H1 (cell line): ENCODE measurements at regions not wholly inside any gene's neighbourhood (a gene's known extent, or its start where the extent isn't known, plus 50 kb on each side); places are given as distances from the start of the nearest gene placed in this dataset.

Experiments
- CTCF ChIA-PET: fragments of 300-600 bp; sonication (Branson Sonifier 250); formaldehyde crosslinking; loops from one replicate; lab custom pipeline; 2021; ENCODE audit not compliant: partially characterized antibody; lab: Charles Lee
- POLR2A ChIA-PET: fragments of 300-600 bp; sonication (Branson Sonifier 250); formaldehyde crosslinking; loops from one replicate; lab custom pipeline; 2021; ENCODE audit warnings: inconsistent platforms; ENCODE audit not compliant: partially characterized antibody; lab: Charles Lee
- DNase-seq, 2 experiments: peaks; one replicate each; pipeline versions ENCODE4 v3.0.0 to v3.0.0-alpha.2; 2010 to 2022; ENCODE audit warnings: low spot score in 2 of 2, low read depth in 1 of 2, mixed read lengths in 1 of 2
- FAIRE-seq: peaks from 2 replicates; lab custom pipeline; 2011; peaks lifted over from hg19 to GRCh38; lab: Jason Lieb, UNC
- H2AFZ ChIP-seq: 2 replicates; pipeline ENCODE4 v1.8.1; 2012; ENCODE audit warnings: low read length, inconsistent platforms
- H2AK5ac ChIP-seq: 2 replicates; pipeline ENCODE4 v1.6.1; 2013; ENCODE audit warnings: low read depth, low read length
- H2BK120ac ChIP-seq: replicated peaks from 2 replicates; pipeline ENCODE3; 2013; ENCODE audit warnings: low read depth, low read length, inconsistent platforms
- H2BK12ac ChIP-seq: 2 replicates; pipeline ENCODE4 v1.6.1; 2013; ENCODE audit warnings: low read depth, low read length
- H2BK15ac ChIP-seq: 2 replicates; pipeline ENCODE4 v1.6.1; 2013; ENCODE audit warnings: low read length
- H2BK20ac ChIP-seq: 2 replicates; pipeline ENCODE4 v1.6.1; 2013; ENCODE audit warnings: low read length
- H2BK5ac ChIP-seq: 2 replicates; pipeline ENCODE4 v1.6.1; 2013; ENCODE audit warnings: low read depth, low read length
- H3K14ac ChIP-seq: 2 replicates; pipeline ENCODE4 v1.6.1; 2013; ENCODE audit warnings: inconsistent platforms; ENCODE audit not compliant: insufficient read length
- H3K18ac ChIP-seq: 2 replicates; pipeline ENCODE4 v1.6.1; 2013; ENCODE audit warnings: low read length; ENCODE audit errors: extremely low read depth
- H3K23ac ChIP-seq: 2 replicates; pipeline ENCODE4 v1.6.1; 2013; ENCODE audit warnings: inconsistent platforms; ENCODE audit not compliant: insufficient read length
- H3K23me2 ChIP-seq: 2 replicates; pipeline ENCODE4 v1.6.1; 2013; ENCODE audit warnings: low read depth, low read length
- H3K27ac ChIP-seq: 2 replicates; pipeline ENCODE4 v1.6.1; 2011; ENCODE audit warnings: low read depth, low read length, inconsistent platforms
- H3K27me3 ChIP-seq, 4 experiments: replicated peaks in 1 of 4; 1 replicate in 1 of 4; 2 replicates in 3 of 4; pipeline versions ENCODE4 v1.6.1 to v1.8.1; 2011 to 2013; ENCODE audit warnings: low read length in 3 of 4, mild to moderate bottlenecking in 3 of 4, inconsistent platforms in 2 of 4, mixed read lengths in 2 of 4, moderate library complexity in 1 of 4; ENCODE audit not compliant: control insufficient read depth in 3 of 4, insufficient read depth in 3 of 4; ENCODE audit errors: extremely low read depth in 1 of 4
- H3K36me3 ChIP-seq, 4 experiments: 2 replicates each; pipeline versions ENCODE4 v1.6.1 to v1.8.1; 2011 to 2013; ENCODE audit warnings: mild to moderate bottlenecking in 4 of 4, low read length in 3 of 4, moderate library complexity in 2 of 4, control low read depth in 1 of 4, inconsistent platforms in 1 of 4; ENCODE audit not compliant: insufficient read depth in 4 of 4, control insufficient read depth in 2 of 4
- H3K4ac ChIP-seq: replicated peaks from 2 replicates; pipeline ENCODE3; 2013; ENCODE audit warnings: low read length, low read depth, mixed read lengths, inconsistent platforms; ENCODE audit not compliant: insufficient read length
- H3K4me1 ChIP-seq, 4 experiments: replicated peaks in 1 of 4; 1 replicate in 1 of 4; 2 replicates in 3 of 4; pipeline versions ENCODE4 v1.6.1 to v1.8.1; 2011 to 2013; ENCODE audit warnings: low read length in 3 of 4, inconsistent platforms in 2 of 4, mixed read lengths in 1 of 4; ENCODE audit not compliant: insufficient read depth in 4 of 4, control insufficient read depth in 3 of 4
- H3K4me2 ChIP-seq, 2 experiments: 2 replicates each; pipeline versions ENCODE4 v1.6.1 to v1.8.1; 2011 to 2013; ENCODE audit warnings: low read depth in 2 of 2, low read length in 2 of 2, control low read depth in 1 of 2, inconsistent platforms in 1 of 2, mild to moderate bottlenecking in 1 of 2; ENCODE audit not compliant: insufficient read depth in 1 of 2
- H3K4me3 ChIP-seq, 4 experiments: fragments of 200-600, 300-600 bp in 1 of 4; sonication (generic), shearing (Covaris generic), sonication (Bioruptor Twin) in 1 of 4; 2 replicates each; pipeline versions ENCODE4 v1.5.1 to v1.8.1; 2011 to 2016; ENCODE audit warnings: low read length in 4 of 4, low read depth in 3 of 4, control low read depth in 2 of 4, inconsistent platforms in 2 of 4, mild to moderate bottlenecking in 2 of 4, mixed read lengths in 1 of 4, moderate library complexity in 1 of 4; ENCODE audit not compliant: insufficient read depth in 2 of 4; ENCODE audit errors: extremely low read depth in 1 of 4
- H3K56ac ChIP-seq: replicated peaks from 2 replicates; pipeline ENCODE3; 2013; ENCODE audit warnings: low read depth, mild to moderate bottlenecking, mixed read lengths, low read length, inconsistent platforms; ENCODE audit not compliant: insufficient read length
- H3K79me1 ChIP-seq: 2 replicates; pipeline ENCODE4 v1.6.1; 2013; ENCODE audit warnings: low read depth, low read length, control low read depth
- H3K79me2 ChIP-seq, 2 experiments: 2 replicates each; pipeline versions ENCODE4 v1.6.1 to v1.8.1; 2012 to 2013; ENCODE audit warnings: low read length in 2 of 2, mild to moderate bottlenecking in 2 of 2, inconsistent platforms in 1 of 2; ENCODE audit not compliant: insufficient read depth in 2 of 2, control insufficient read depth in 1 of 2
- H3K9ac ChIP-seq, 4 experiments: replicated peaks in 1 of 4; 1 replicate in 1 of 4; 2 replicates in 3 of 4; pipeline versions ENCODE4 v1.6.1 to v1.8.1; 2011 to 2013; ENCODE audit warnings: low read depth in 3 of 4, low read length in 3 of 4, control low read depth in 2 of 4, mild to moderate bottlenecking in 2 of 4, moderate library complexity in 2 of 4, inconsistent platforms in 1 of 4; ENCODE audit errors: extremely low read depth in 1 of 4
- H3K9me3 ChIP-seq, 2 experiments: 2 replicates each; pipeline versions ENCODE4 v1.6.1 to v1.8.1; 2012 to 2013; ENCODE audit warnings: mild to moderate bottlenecking in 2 of 2, moderate library complexity in 2 of 2, control low read depth in 1 of 2, inconsistent platforms in 1 of 2, low read depth in 1 of 2, low read length in 1 of 2, mixed read lengths in 1 of 2; ENCODE audit not compliant: insufficient read depth in 2 of 2
- H4K20me1 ChIP-seq, 2 experiments: replicated peaks in 1 of 2; 2 replicates each; pipeline versions ENCODE3 to v1.8.1; 2011 to 2013; ENCODE audit warnings: inconsistent platforms in 2 of 2, low read length in 2 of 2, mild to moderate bottlenecking in 1 of 2; ENCODE audit not compliant: insufficient read depth in 2 of 2, control insufficient read depth in 1 of 2
- H4K5ac ChIP-seq: 2 replicates; pipeline ENCODE4 v1.6.1; 2013; ENCODE audit warnings: low read length, low read depth, mixed read lengths, inconsistent platforms; ENCODE audit not compliant: insufficient read length
- H4K8ac ChIP-seq: 2 replicates; pipeline ENCODE4 v1.8.0; 2013; ENCODE audit warnings: mild to moderate bottlenecking, moderate library complexity, low read length, inconsistent platforms; ENCODE audit not compliant: insufficient read depth; ENCODE audit errors: extremely low read depth
- H4K91ac ChIP-seq: replicated peaks from 2 replicates; pipeline ENCODE3; 2013; ENCODE audit warnings: low read length, mixed read lengths, inconsistent platforms; ENCODE audit not compliant: insufficient read length
- BACH1 ChIP-seq: IDR thresholded peaks from 2 replicates; pipeline ENCODE4 v1.6.1; 2012; ENCODE audit warnings: low read length, improper control_type of control experiment
- CBX5 ChIP-seq: fragments of 300-800, 300-1000 bp; sonication (generic); IDR thresholded peaks from 2 replicates; pipeline ENCODE4 v1.7.1; 2016; ENCODE audit warnings: antibody characterized with exemption, low read length, low read depth
- POLR2A ChIP-seq, 2 experiments: IDR thresholded peaks; 1 replicate in 1 of 2; 2 replicates in 1 of 2; pipeline ENCODE4 v1.6.1; 2011; ENCODE audit warnings: low read depth in 2 of 2, low read length in 2 of 2, mild to moderate bottlenecking in 2 of 2; ENCODE audit errors: control extremely low read depth in 1 of 2
- SRF ChIP-seq: IDR thresholded peaks from 2 replicates; pipeline ENCODE4 v1.6.1; 2011; ENCODE audit warnings: mild to moderate bottlenecking, low read depth, low read length, moderate library complexity
- WGBS, 2 experiments: shearing (Covaris generic) in 1 of 2; methylation state at CpG; one replicate each; pipeline versions ENCODE4 v1.1.6 to v1.1.7; 2013 to 2015; ENCODE audit warnings: low lambda C conversion rate in 2 of 2, mixed read lengths in 2 of 2, inconsistent platforms in 1 of 2, low coverage in 1 of 2, missing lambda C conversion rate in 1 of 2; ENCODE audit not compliant: insufficient replicate concordance in 2 of 2, insufficient coverage in 1 of 2, insufficient read length in 1 of 2; ENCODE audit errors: extremely low coverage in 1 of 2, missing lambda C conversion rate in 1 of 2; 5-methylcytosine and 5-hydroxymethylcytosine counted together

DNA sequence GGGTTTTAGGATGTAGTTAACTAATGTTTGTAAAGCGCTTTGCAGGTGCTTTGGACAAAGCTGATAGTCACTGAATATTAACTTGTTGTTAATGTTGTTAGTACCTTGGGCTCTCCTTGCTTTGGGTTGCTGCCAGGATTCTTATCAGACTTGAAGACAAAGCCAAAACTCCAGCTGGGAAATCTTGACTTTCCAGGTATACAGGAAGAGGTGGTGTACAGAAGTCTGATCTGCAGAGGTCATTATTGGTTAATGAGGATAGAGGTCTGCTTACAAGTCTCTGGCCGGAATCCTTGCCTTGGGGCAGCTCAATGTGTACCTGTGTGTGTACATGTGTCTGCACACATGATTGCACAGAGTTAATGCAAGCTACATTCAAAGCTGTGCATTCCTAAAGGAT is 96.0 kb upstream of the POU3F1 start:
- TF ChIP-seq POLR2A (IDR thresholded peaks at IDR 0.05; ENCODE audit: control extremely low read depth in 1 of 2, low read depth in 2 of 2, low read length in 2 of 2) (no peak), SRF (no peak), BACH1 (no peak), CBX5 (no peak)
- H4K5ac ChIP-seq, result no peak overlapping the region
- peaks cover 17 to 35% (median 27%) of the 10 kb centered on the region in 4 experiments for H3K4me1 ChIP-seq
- H3K9ac ChIP-seq, result no peak overlapping the region
- no peaks in the 10 kb centered on the region for H4K20me1 ChIP-seq
- 77% methylated on average over 2 of the region's 2 CpGs; no CpG with 5 or more reads in 1 of the 2 experiments for WGBS, 2 experiments
- ChIA-PET CTCF (interaction anchor here (0.7 to 1.4 kb wide), 3 partner anchors 10 to 23 kb away, joined by 3 to 4 read pairs (median 3); no protein-coding TSS in a partner anchor), POLR2A (interaction anchor here (0.7 to 1.2 kb wide), 2 partner anchors 9 to 12 kb away, joined by 3 read pairs; no protein-coding TSS in a partner anchor)
- no peaks in the 10 kb centered on the region for H3K36me3 ChIP-seq
- peak overlapping the region; percentile 26; the same call in 1 of the 2 replicates for H3K18ac ChIP-seq
- H3K14ac ChIP-seq, result no peak overlapping the region
- H3K23me2 ChIP-seq, result peaks cover 2% of the 10 kb centered on the region; the same call in 1 of the 2 replicates
- FAIRE-seq (no peak), DNase-seq (no peak)
- no peak overlapping the region for H3K56ac ChIP-seq
- no peak overlapping the region for H2BK120ac ChIP-seq
- no peak overlapping the region for H2AFZ ChIP-seq
- no peaks in the 10 kb centered on the region for H3K79me2 ChIP-seq
- peaks cover 2 to 8% of the 10 kb centered on the region in 2 experiments; a peak in 1 of 4 replicates for H3K9me3 ChIP-seq
- H4K8ac ChIP-seq, result no peak overlapping the region
- peak overlapping the region; percentile 53; the same call in 1 of the 2 replicates for H2AK5ac ChIP-seq
- no peak overlapping the region for H3K4ac ChIP-seq
- 0 out of 2 replicates have a peak overlapping the region, but pooled peaks have one; percentile 11 for H2BK15ac ChIP-seq
- no peaks in the 10 kb centered on the region for H3K79me1 ChIP-seq
- peak overlapping the region; percentile 57; the same call in 1 of the 2 replicates for H2BK20ac ChIP-seq
- no peak overlapping the region for H2BK5ac ChIP-seq
- no peak overlapping the region for H3K4me2 ChIP-seq
- peak overlapping the region; percentile 88; the same call in 1 of the 2 replicates for H2BK12ac ChIP-seq
- no peak overlapping the region for H3K4me3 ChIP-seq
- H3K27ac ChIP-seq, result no peak overlapping the region
- H4K91ac ChIP-seq, result no peak overlapping the region
- no peak overlapping the region for H3K23ac ChIP-seq
- H3K27me3 ChIP-seq, result peaks cover 0 to 2% (median 0%) of the 10 kb centered on the region in 4 experiments; a peak in 2 of 7 replicates
